ENCODE measurements at regions not wholly inside any gene's neighbourhood (a gene's known extent, or its start where the extent isn't known, plus 50 kb on each side); places are given as distances from the start of the nearest gene placed in this dataset.

DNA sequence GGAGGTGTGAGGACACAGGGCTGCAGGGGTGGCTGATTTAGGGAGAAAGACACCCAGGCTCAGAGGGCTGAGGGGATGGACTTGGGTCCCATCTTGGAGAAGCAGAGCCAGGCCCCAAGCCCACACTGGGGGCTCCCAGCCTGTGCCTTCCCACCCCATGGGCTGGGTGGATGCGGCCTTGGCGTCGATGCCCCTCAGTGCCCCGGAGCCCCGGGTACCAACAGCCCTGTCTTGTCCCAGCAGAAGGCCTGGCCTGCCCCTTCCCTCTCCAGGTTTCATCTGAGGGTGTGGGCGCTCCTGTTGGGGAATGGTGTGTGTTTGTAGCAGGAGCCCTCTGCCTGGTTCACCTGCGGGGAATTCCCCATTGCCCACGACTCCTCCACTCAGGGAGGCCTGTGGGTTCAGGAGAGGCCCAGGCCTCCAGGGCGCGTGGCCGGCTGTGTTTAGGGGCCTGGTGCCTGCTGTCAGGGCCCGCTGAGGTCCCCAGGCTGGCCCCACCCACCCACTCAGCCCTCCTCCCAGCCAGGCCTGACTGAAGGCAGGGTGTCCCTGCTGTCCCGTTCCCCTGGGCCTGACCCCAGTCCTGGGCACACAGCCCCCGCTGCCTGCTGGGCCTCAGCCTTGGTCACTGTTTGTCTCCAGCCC, 51.1 kb upstream of the BEGAIN start:
- CTCF ChIA-PET: interaction anchor here (1.7 kb wide), 1 partner anchor 7 kb away, joined by 9 read pairs; no protein-coding TSS in a partner anchor
- DNase-seq (ENCODE audit: extremely low spot score): no peak
- POLR2A ChIA-PET: interaction anchor here (1.2 kb wide), 1 partner anchor 50 kb away, joined by 3 read pairs; no protein-coding TSS in a partner anchor
- TF ChIP-seq FOXA1 (IDR thresholded peaks at IDR 0.05) (no peak), ARNT (IDR thresholded peaks at IDR 0.05) (no peak), HDGF (IDR thresholded peaks at IDR 0.05; ENCODE audit: borderline replicate concordance) (no peak), CTBP1 (IDR thresholded peaks at IDR 0.05; ENCODE audit: borderline replicate concordance) (no peak), ELF4 (IDR thresholded peaks at IDR 0.05) (no peak), NFRKB (IDR thresholded peaks at IDR 0.05) (no peak), FOXM1 (IDR thresholded peaks at IDR 0.05; ENCODE audit: borderline replicate concordance) (no peak), L3MBTL2 (conservative IDR thresholded peaks at IDR 0.05) (no peak)
- TF ChIP-seq, protein P1, sequence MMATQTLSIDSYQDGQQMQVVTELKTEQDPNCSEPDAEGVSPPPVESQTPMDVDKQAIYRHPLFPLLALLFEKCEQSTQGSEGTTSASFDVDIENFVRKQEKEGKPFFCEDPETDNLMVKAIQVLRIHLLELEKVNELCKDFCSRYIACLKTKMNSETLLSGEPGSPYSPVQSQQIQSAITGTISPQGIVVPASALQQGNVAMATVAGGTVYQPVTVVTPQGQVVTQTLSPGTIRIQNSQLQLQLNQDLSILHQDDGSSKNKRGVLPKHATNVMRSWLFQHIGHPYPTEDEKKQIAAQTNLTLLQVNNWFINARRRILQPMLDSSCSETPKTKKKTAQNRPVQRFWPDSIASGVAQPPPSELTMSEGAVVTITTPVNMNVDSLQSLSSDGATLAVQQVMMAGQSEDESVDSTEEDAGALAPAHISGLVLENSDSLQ (IDR thresholded peaks at IDR 0.05): no peak

DNA sequence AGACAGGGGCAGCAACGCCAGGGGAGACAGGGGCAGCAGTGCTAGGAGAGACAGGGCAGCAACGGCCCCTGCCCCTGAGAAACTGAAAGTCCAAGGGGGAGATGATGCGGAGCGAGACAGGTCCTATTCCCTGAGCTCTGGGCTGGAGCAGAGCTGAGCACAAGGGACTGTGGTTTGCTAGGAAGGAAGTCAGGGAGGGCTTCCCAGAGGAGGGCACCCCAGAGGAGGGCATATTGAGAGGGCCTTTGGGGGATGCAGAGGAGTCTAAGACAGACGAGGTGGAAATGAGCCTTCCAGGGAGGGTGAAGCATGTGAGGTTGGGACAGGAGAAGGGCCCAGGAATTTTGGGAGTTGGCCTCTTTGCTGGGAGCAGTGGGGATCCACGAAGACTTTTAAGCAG, 52.1 kb upstream of the BEGAIN start:
- no peak for DNase-seq (ENCODE audit: extremely low spot score)
- TF ChIP-seq SP1 (IDR thresholded peaks at IDR 0.05): no peak
- ChIA-PET CTCF (interaction anchor here (0.8 kb wide), 1 partner anchor 262 kb away, joined by 5 read pairs; no protein-coding TSS in a partner anchor), POLR2A (no interaction called here)

DNA sequence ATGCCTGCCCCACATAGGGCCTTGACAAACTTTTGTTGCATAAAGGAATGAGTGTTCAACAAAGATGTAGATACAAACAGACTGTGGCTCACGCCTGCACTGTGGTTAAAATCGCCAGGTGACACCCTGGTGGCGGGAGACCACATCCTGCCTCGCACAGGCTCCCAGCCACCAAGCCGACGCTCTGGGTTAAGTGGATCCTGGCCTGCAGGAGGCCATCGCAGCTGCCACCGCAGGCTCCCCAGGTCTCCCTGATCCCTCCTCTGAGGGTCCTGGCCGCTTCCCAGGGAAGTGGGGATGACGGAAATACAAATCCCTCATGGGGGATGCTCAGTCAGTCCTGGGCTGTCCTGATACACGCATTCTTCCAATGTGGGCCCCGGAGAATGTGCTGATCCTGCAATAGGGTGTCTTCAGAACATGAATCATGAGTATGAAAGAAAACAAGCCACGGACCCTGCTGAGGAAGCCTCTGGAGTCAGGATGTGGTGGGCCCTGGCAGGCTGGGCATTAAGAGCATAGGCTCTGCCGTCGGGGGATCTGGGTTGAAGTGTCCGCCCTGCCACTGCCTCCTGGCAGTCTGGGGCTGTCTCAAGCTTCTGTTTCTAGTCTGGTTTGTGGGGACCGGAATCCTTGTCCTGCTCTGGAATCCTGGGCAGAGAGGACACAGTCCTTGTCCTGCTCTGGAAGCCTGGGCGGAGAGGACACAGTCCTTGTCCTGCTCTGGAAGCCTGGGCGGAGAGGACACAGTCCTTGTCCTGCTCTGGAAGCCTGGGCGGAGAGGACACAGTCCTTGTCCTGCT, 53.5 kb upstream of the BEGAIN start:
- ChIA-PET POLR2A (no interaction called here), CTCF (interaction anchor here (0.6 to 1.4 kb wide), 2 partner anchors 201 to 523 kb away, joined by 3 to 4 read pairs; no protein-coding TSS in a partner anchor)
- no peak for TF ChIP-seq FOXM1 (IDR thresholded peaks at IDR 0.05; ENCODE audit: borderline replicate concordance)
- TF ChIP-seq HDGF (IDR thresholded peaks at IDR 0.05; ENCODE audit: borderline replicate concordance): no peak
- DNase-seq (ENCODE audit: extremely low spot score): no peak

GRCh38 chr14:100641274-100641860, 54.1 kb upstream of the BEGAIN start:
- DNase-seq (ENCODE audit: extremely low spot score): no peak
- CTCF ChIA-PET: interaction anchor here (0.6 to 1.4 kb wide), 2 partner anchors 202 to 522 kb away, joined by 3 to 4 read pairs; no protein-coding TSS in a partner anchor
- POLR2A ChIA-PET: no interaction called here
- no peak for TF ChIP-seq FOXA1 (IDR thresholded peaks at IDR 0.05)
- TF ChIP-seq SUZ12 (IDR thresholded peaks at IDR 0.05): no peak
- TF ChIP-seq TARDBP (IDR thresholded peaks at IDR 0.05): no peak
- TF ChIP-seq HDGF (IDR thresholded peaks at IDR 0.05; ENCODE audit: borderline replicate concordance): no peak
- TF ChIP-seq NFRKB (IDR thresholded peaks at IDR 0.05): no peak
- TF ChIP-seq ARNT (IDR thresholded peaks at IDR 0.05): no peak

GRCh38 chr14:100643426-100643825, 56.2 kb upstream of the BEGAIN start:
- TF ChIP-seq SUZ12 (IDR thresholded peaks at IDR 0.05) (no peak), L3MBTL2 (conservative IDR thresholded peaks at IDR 0.05) (no peak), ARNT (IDR thresholded peaks at IDR 0.05) (no peak), LEF1 (IDR thresholded peaks at IDR 0.05; ENCODE audit: borderline replicate concordance) (no peak), FOXA1 (IDR thresholded peaks at IDR 0.05) (no peak), BHLHE40 (IDR thresholded peaks at IDR 0.05; ENCODE audit: borderline replicate concordance) (no peak), ELF4 (IDR thresholded peaks at IDR 0.05) (no peak), HDGF (IDR thresholded peaks at IDR 0.05; ENCODE audit: borderline replicate concordance) (no peak), ZNF384 (IDR thresholded peaks at IDR 0.05) (no peak)
- TF ChIP-seq, protein P1 (IDR thresholded peaks at IDR 0.05): no peak
- ChIA-PET POLR2A (no interaction called here), CTCF (no interaction called here)
- no peak for DNase-seq (ENCODE audit: extremely low spot score)

DNA sequence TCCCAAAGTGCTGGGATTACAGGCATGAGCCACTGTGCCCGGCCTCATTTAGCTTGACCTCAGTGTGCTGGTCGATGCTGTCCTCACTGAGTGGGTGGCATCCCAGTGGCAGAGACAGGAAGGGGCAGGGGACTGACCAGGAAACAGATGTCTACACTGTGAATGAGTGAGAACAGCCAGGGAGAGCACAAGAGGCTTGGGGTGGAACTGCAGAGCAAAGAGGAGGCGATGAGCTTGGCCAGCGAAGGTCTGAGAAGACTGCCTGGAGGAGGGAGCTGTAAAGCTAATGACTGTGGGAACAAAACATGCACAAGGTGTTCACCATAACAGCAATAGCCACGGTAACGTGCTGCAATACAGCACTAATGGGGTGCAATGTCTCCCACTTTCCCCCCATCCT, 57.2 kb upstream of the BEGAIN start:
- ChIA-PET POLR2A (no interaction called here), CTCF (interaction anchor here (0.6 to 2.5 kb wide), 4 partner anchors 11 to 260 kb away, joined by 3 to 56 read pairs (median 3); no protein-coding TSS in a partner anchor)
- TF ChIP-seq HDGF (IDR thresholded peaks at IDR 0.05; ENCODE audit: borderline replicate concordance): no peak
- TF ChIP-seq FOXA1 (IDR thresholded peaks at IDR 0.05): no peak
- no peak for TF ChIP-seq FOXM1 (IDR thresholded peaks at IDR 0.05; ENCODE audit: borderline replicate concordance)
- no peak for TF ChIP-seq FOXK2 (IDR thresholded peaks at IDR 0.05)
- TF ChIP-seq SUZ12 (IDR thresholded peaks at IDR 0.05): no peak
- no peak for TF ChIP-seq ELF4 (IDR thresholded peaks at IDR 0.05)
- no peak for TF ChIP-seq NFRKB (IDR thresholded peaks at IDR 0.05)
- no peak for TF ChIP-seq LEF1 (IDR thresholded peaks at IDR 0.05; ENCODE audit: borderline replicate concordance)
- no peak for TF ChIP-seq SP1 (IDR thresholded peaks at IDR 0.05)
- no peak for TF ChIP-seq ARNT (IDR thresholded peaks at IDR 0.05)
- TF ChIP-seq ZNF384 (IDR thresholded peaks at IDR 0.05): no peak
- no peak for DNase-seq (ENCODE audit: extremely low spot score)

DNA sequence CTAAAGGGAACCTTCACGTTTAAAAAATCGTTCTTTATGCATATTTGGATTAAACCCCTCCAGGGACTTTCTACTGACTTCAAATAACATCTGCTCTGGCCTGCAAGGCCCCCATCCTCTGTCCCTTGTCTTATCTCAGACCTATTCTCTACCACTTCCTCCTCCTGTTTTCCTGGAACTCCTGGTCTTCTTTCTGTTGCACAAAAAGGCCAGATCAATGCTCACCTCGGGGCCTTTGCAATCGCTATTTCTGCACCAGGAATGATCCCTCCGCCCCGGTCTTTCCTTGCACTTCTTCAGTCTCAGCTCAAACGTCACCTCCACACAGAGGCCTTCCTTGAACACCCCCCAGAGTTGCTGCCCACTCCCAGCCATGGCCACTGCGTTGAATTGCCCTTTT, 57.6 kb upstream of the BEGAIN start:
- POLR2A ChIA-PET: no interaction called here
- no peak for DNase-seq (ENCODE audit: extremely low spot score)
- CTCF ChIA-PET: interaction anchor here (0.7 to 2.5 kb wide), 9 partner anchors 9 to 263 kb away, joined by 3 to 56 read pairs (median 8); no protein-coding TSS in a partner anchor
- no peak for TF ChIP-seq SP1 (IDR thresholded peaks at IDR 0.05)
- TF ChIP-seq CTBP1 (IDR thresholded peaks at IDR 0.05; ENCODE audit: borderline replicate concordance): no peak
- TF ChIP-seq SUZ12 (IDR thresholded peaks at IDR 0.05): no peak
- TF ChIP-seq NFRKB (IDR thresholded peaks at IDR 0.05): no peak
- no peak for TF ChIP-seq FOXM1 (IDR thresholded peaks at IDR 0.05; ENCODE audit: borderline replicate concordance)
- TF ChIP-seq ELF4 (IDR thresholded peaks at IDR 0.05): no peak
- TF ChIP-seq L3MBTL2 (conservative IDR thresholded peaks at IDR 0.05): no peak
